ENCODE measurements at regions not wholly inside any gene's neighbourhood (a gene's known extent, or its start where the extent isn't known, plus 50 kb on each side); places are given as distances from the start of the nearest gene placed in this dataset.
A peak's percentile ranks its signal among the peaks of the same experiment; 100 is the strongest.
"Not testable (repeated sequence)": the region's sequence is repeated elsewhere in the genome, so short reads cannot be mapped to it uniquely, and the experiment has no call there.

- DNase-seq, result peak; percentile 63
Observed at GRCh38 chr4:188439641-188440311, 300.5 kb downstream of the TRIML1 start.

DNA sequence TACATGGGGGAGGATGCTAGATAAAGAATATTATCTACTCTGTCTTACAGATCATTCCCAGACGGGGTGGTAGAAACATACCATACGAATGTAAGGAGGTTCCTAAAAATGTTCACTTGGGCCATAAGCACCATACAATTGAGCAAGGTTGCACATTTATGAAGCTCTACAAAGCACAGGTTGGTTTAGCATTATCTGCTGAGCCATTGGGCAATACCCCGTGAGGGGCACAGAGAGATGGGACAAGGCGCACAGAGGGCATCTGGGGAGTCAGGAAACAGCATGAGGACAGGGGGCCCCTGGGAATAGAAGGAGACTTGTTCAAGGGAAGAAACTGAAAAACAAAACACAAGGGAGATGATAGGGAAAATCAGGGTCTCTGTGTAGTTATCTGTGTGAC is 305.3 kb downstream of the TRIML1 start:
- no peak for DNase-seq

DNA sequence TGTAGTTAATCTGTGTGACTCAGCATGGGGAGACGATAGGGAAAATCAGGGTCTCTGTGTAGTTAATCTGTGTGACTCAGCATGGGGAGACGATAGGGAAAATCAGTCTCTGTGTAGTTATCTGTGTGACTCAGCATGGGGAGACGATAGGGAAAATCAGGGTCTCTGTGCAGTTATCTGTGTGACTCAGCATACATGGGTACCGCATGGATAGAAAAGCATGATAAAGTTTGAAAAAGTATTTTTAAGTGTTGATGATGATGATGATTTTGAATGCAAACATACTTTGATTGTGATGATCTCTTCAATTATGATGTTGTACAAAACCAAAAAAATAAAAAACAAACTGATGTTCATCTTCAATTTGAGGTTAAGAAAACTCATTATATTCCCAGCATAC is 309.8 kb downstream of the TRIML1 start:
- DNase-seq, result not testable (repeated sequence)

DNA sequence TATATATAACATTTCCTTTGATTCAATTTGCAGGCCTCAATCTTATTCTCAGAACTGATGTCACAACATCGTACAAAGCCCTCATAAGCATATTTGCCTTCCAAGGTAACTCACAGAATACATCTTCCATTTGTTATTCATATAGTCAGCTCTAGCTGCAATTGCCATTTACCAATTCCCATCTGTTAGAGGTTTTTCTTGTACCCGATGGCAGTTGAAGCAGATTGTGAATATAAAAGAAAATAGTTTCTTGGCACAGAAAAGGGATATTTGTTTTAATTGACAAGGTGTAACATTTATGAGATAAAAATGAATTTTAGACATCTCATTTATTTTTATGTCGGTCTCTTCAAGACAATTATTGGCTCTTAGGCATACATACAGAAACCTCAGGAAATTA is 311.3 kb downstream of the TRIML1 start:
- DNase-seq, result no peak

GRCh38 chr4:188452097-188452496 is 312.9 kb downstream of the TRIML1 start:
- DNase-seq, result no peak

- no peak for DNase-seq
Observed at GRCh38 chr4:188454575-188454974, 315.3 kb downstream of the TRIML1 start.

DNA sequence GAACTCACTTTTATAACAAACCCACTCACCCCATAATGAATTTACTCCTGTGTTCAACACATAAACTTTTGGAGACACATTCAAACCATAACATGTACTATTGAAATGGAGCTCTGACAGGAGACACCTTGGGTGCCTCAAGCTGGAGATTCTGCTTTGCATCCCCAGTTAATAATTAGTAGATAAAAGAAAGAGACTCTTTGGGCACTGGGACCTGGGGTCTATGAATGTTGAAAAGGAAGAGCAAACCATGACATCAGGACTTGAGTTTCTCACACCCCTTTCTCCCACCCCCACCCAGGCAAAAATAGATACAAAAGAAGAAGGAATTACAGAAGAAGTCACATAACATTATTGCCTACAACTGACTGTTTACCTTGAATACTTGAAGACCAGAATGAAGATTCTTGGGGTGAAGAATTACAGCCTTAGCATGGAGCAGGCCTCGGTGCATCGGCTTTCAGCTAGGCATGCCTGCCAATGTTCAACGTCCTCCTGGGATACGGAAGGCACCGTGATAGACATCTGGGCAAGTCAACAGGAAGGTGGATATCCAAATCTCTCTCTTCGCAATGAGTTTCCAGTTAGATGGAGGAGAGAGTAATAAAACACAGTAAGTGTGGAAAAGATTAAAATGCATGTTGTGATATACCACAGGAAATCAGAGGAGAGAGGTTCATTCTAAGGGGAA is 316.0 kb downstream of the TRIML1 start:
- no peak for DNase-seq

GRCh38 chr4:188459381-188459780 is 320.1 kb downstream of the TRIML1 start:
- DNase-seq, result no peak

GRCh38 chr4:188463909-188464308 is 324.7 kb downstream of the TRIML1 start:
- DNase-seq, result no peak

DNA sequence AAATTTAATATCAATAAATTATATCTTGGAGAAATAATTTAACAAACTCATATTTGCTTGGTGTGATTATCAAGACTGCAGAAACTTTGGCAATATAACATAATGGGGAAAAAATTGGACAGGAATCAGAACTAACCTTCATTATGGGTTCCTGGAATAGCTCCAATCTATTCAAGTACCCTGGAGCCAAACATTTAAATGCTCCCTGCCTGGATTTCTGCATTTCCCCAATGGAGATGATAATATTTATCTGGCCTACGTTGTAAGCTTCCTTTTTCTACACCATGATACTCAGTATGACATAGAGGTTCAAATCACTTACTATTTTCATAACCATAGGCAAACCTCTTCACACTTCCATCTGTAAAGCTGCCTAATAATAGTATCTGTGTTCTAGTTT is 326.8 kb downstream of the TRIML1 start:
- no peak for DNase-seq

DNA sequence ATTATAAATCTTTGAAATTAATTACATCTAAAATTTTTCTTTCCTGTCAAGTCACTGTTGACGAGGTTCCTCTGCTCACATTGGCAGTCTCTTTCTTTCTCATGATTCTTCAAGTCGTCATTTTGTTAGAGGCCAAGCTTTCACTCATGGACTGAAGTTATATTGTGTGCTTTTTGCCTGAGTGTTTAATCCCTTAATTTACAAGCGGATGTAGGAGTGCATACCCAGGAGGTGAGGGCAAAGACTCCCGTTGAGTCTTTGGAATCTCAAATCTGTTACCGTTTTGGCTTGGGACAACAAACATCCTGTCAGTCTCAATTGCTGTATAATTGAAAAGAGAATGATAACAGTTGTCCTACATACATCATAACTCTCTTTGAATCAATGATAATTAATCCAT is 345.0 kb downstream of the TRIML1 start:
- no peak for DNase-seq

DNA sequence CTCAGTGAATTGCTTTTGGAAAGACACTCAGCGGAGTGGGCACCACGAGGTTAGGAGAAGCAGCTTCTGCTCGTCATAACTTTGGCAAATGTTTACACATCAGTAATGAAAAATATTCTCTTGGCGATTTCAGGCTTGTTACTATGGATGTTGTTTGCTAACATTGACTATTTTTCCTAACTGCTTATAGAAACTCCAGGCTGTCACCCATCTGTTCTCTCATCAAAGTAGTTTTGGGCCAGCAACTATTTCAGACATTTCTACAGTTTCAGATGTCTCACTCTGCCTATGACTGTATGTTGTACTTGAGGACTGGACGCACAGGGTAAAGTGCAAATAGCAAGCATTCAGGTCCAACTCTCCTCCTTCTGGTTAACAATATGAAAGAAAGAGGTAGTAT is 346.7 kb downstream of the TRIML1 start:
- no peak for DNase-seq

GRCh38 chr4:188492886-188493285 is 353.6 kb downstream of the TRIML1 start:
- DNase-seq, result no peak

GRCh38 chr4:188495169-188495568 is 355.9 kb downstream of the TRIML1 start:
- DNase-seq, result no peak

GRCh38 chr4:188511431-188511830 is 372.2 kb downstream of the TRIML1 start:
- DNase-seq, result no peak

DNA sequence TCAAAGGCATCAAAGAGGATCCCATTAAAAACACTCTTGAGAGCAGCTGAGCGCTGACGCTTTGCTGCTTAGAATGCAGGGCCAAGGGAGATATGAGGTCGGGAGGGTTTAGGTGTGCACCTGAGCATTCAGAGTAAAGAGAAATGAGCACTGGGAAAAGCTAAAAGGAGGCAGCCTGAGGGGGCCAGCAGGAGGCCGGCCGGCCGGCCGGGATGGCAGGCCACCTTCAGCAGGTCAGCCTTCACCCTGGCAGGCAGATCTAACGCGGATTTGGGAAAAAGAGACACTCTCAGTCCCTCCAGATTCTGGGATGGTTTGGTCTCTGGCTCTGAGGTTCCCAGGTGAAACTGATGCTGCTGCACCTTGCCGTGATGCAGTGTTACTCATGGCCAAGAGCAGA is 393.5 kb downstream of the TRIML1 start:
- no peak for DNase-seq

DNA sequence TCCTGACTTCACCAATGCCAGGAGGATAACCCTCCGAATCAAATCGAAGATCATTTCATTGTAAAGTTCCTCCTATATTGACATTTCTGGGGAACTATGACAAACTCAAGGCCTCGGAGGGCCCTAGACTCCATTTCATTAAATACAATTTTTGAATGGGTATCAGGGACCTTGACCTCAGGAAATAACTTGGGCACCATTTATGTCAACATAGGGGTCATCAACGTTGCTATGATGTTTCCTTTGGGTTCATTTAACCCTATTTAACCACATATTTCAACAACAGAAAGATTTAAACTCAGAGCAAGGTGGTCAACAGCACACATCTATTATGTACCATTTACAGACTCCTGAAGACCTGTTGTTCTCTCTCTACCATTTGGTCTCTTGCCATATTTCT is 395.1 kb downstream of the TRIML1 start:
- DNase-seq, result no peak

DNA sequence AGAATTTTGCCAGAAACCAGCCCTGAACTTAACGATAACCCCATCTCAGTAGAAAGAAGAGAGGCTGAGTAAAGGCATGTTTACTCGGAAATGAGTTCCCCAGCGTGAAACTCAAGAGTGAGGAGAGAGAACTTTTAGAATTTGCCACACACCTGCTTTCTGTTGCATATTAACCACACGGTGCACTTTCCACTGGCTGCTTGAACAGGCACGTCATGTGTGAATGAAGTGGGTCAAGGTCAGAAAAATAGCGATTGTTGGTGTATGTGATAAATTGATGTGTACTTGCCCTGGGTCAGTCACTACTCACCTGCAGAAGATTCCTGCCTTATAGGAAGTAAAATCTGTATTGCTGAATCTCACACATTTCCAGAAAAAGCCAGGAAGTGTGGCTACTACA is 395.7 kb downstream of the TRIML1 start:
- no peak for DNase-seq

- DNase-seq, result no peak
Observed at GRCh38 chr4:188536826-188537225, 397.6 kb downstream of the TRIML1 start.

- no peak for DNase-seq
Observed at GRCh38 chr4:188550296-188550695, 411.1 kb downstream of the TRIML1 start.

DNA sequence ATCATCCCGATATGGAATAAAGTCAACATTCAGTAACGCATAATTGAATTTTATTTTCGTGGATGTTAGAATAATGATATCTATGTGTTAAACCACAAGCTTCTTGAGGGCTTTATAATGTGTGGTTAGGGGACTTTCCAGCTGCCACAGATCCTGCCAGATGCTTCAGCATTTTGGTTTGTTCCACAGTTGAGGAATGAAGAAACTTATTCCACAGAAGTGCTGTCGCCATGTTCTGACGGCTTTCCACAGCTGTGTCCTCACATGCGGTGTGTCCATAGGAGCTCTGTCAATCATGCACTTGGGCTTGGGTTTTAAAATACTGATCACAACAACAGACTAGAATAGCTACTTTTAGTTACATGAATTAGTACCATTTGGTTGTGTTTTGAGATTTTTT is 411.9 kb downstream of the TRIML1 start:
- DNase-seq, result peak; percentile 48

DNA sequence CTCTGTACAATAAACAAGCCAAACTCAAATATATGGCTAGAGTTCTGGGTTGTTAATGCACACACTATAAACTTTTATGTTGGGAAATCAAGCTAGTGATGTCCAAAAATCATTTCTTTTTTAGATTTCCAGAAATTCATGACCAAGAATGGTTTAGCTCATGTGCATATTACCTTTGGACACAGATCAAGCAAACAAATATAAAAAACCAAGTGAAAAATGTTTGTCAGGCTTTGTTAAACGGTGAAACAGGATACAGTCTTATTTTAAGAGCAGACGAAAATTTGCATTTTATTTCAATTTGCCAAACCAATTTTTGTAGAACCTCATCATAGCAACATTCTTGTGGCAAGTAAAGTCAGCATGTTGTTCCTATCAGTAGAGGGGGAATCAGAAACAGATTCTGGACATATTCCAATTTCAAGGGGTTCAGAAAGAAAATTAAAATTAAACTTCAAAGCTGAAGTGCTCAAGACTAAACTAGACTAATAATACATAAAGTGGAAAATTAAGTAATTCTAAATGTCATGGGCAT is 413.6 kb downstream of the TRIML1 start:
- DNase-seq, result no peak

- DNase-seq, result no peak
Observed at GRCh38 chr4:188554413-188554812, 415.2 kb downstream of the TRIML1 start.

DNA sequence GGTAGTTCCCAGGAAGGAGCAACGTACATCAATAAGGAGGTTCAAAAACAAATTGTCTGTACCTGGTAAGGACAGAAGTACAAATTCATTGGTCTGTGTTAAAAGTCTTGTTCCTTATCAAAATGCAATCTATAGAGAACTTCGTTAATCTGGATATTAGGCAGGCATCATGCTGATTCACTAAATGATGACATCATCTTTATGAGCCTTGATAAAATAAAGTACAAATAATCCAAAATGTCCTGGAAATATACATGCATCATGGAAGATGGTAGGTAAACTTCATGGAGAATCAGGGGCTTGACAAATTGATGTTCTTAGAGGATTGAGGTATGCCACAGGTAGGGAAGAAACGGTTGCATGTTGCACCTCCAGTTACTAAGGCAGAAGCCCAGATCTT is 433.9 kb downstream of the TRIML1 start:
- DNase-seq, result no peak

DNA sequence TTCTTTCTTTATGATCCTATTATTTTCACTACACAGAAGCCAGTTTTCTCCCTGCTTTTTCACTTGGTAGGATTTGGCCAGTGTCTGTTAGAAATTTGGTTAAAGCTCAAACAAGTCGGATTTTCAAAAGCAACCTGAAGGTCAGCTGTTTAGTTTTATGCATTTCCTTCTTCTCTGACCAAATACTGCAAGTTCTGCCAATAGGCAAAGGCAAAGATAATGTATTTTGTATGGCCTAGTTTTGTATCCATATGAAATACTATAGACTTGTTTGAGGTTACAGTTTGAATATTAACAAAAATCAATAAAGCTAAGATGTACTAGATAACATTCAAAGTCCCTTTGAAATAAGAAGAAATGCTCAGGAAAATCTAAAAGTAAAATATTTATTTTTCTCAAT is 439.4 kb downstream of the TRIML1 start:
- no peak for DNase-seq
